Left lung (tissue), 4 donors: ENCODE measurements at regions not wholly inside any gene's neighbourhood (a gene's known extent, or its start where the extent isn't known, plus 50 kb on each side); places are given as distances from the start of the nearest gene placed in this dataset.

ENCODE experiments used
- ATAC-seq: fragments of 200-7000 bp; cut with Tn5 transposase; one replicate; pipeline ENCODE4 v1.9.1; 2020; ENCODE audit warnings: moderate library complexity
- DNase-seq, 4 donors: peaks; one replicate each; pipeline ENCODE4 v3.0.0-alpha.2; 2013 to 2020
- H3K27ac ChIP-seq, 2 donors: fragments of 200-600 bp; sonication (generic) in 1 of 2; one replicate each; pipeline versions ENCODE4 v1.5.0 to v1.8.0; 2020 to 2021
- H3K27me3 ChIP-seq, 2 donors: fragments of 200-600 bp; sonication (generic) in 1 of 2; one replicate each; pipeline versions ENCODE4 v1.5.0 to v1.8.0; 2020 to 2021
- H3K36me3 ChIP-seq, 2 donors: fragments of 200-600 bp; sonication (generic) in 1 of 2; one replicate each; pipeline versions ENCODE4 v1.5.0 to v1.8.0; 2020 to 2021
- H3K4me1 ChIP-seq, 2 donors: fragments of 200-600 bp; one replicate each; pipeline ENCODE4 v1.8.0; 2021
- H3K4me3 ChIP-seq, 2 donors: fragments of 200-600 bp; sonication (generic) in 1 of 2; one replicate each; pipeline versions ENCODE4 v1.5.0 to v1.8.0; 2020 to 2021; ENCODE audit warnings: mild to moderate bottlenecking in 1 of 2
- H3K9me3 ChIP-seq, 2 donors: fragments of 200-600 bp; sonication (generic) in 1 of 2; one replicate each; pipeline versions ENCODE4 v1.5.0 to v1.8.0; 2020 to 2021
- intact Hi-C, 2 donors: fragments of 100-400 bp; cut with DNase I; formaldehyde crosslinking; loops; one replicate each; pipeline versions ENCODE4 v1.11.2 to v1.14.2; 2022
- TF ChIP-seq, protein P1 (sequence below), 2 donors: fragments of 200-600 bp; sonication (generic) in 1 of 2; IDR thresholded peaks; one replicate each; pipeline versions ENCODE4 v1.5.0 to v1.8.0; 2021; ENCODE audit warnings: antibody characterized with exemption in 2 of 2
- donor health status: DM: no; HTN: yes; CAD: no.
- donor health status: DM: no; HTN: no; CAD: no.

DNA sequence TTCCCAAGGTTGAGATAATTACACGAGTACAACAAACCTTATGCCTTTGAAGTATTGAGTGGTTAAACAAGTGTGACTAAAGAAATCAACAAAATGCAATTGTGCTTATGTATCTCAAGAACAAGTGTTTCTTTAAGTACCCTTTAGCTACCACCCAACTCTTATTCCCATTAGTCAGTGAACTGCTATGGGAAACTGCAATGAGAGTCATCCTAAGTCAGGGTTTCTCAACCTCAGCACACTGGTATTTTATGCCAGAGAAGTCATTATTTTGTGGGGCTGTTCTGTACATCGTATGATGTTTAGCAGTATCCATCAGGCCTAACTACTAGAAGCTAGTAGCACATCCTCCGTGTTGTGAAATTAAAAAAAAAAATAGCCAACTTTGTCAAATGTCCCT, 549.1 kb upstream of the BOD1L1 start:
- DNase-seq (no peak), ATAC-seq (peak; percentile 63)
- no peak overlapping the region for H3K27ac ChIP-seq
- H3K36me3 ChIP-seq, result no peaks in the 10 kb centered on the region
- no peaks in the 10 kb centered on the region for H3K27me3 ChIP-seq
- H3K9me3 ChIP-seq, result no peaks in the 10 kb centered on the region
- intact Hi-C loops, result no loop called here
- TF ChIP-seq, protein P1, sequence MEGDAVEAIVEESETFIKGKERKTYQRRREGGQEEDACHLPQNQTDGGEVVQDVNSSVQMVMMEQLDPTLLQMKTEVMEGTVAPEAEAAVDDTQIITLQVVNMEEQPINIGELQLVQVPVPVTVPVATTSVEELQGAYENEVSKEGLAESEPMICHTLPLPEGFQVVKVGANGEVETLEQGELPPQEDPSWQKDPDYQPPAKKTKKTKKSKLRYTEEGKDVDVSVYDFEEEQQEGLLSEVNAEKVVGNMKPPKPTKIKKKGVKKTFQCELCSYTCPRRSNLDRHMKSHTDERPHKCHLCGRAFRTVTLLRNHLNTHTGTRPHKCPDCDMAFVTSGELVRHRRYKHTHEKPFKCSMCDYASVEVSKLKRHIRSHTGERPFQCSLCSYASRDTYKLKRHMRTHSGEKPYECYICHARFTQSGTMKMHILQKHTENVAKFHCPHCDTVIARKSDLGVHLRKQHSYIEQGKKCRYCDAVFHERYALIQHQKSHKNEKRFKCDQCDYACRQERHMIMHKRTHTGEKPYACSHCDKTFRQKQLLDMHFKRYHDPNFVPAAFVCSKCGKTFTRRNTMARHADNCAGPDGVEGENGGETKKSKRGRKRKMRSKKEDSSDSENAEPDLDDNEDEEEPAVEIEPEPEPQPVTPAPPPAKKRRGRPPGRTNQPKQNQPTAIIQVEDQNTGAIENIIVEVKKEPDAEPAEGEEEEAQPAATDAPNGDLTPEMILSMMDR (IDR thresholded peaks at IDR 0.05), result no peak
- no peak overlapping the region for H3K4me3 ChIP-seq
- peaks cover 8 to 13% of the 10 kb centered on the region in 2 donors for H3K4me1 ChIP-seq

- no peak for ATAC-seq
Measured at GRCh38 chr4:14177987-14178386, 550.5 kb upstream of the BOD1L1 start.

DNA sequence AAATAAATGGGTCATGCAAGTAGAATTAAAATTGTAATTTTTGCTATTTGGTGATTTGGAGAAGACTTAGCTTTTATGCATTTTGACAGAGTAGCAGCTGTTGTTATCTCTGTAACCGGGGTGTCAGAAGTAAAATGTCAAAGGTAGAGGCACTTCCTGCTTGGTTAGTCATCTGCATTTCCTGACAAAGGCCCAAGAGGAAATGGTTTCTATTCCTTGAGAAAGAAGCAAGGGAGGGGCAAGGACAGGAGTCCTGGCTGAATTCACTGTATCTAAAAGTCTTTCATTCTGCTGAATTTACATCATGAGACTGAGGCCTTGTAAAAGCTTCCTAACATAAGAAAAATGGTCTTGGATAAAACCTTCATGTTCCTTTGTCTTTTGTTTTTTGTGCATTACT, 550.9 kb upstream of the BOD1L1 start:
- intact Hi-C loops, result no loop called here
- ATAC-seq, result peak; percentile 11
- TF ChIP-seq, protein P1 (IDR thresholded peaks at IDR 0.05), result no peak
- no peak overlapping the region for H3K4me3 ChIP-seq
- H3K27ac ChIP-seq, result no peak overlapping the region
- peaks cover 8 to 13% of the 10 kb centered on the region in 2 donors for H3K4me1 ChIP-seq
- no peaks in the 10 kb centered on the region for H3K27me3 ChIP-seq
- no peak for DNase-seq
- no peaks in the 10 kb centered on the region for H3K9me3 ChIP-seq
- no peaks in the 10 kb centered on the region for H3K36me3 ChIP-seq

More at GRCh38 chr4:14177987-14178386, 550.5 kb upstream of the BOD1L1 start:
- H3K9me3 ChIP-seq, result no peaks in the 10 kb centered on the region
- DNase-seq, result no peak
- peaks cover 8 to 13% of the 10 kb centered on the region in 2 donors for H3K4me1 ChIP-seq
- H3K4me3 ChIP-seq, result no peak overlapping the region
- no peak overlapping the region for H3K27ac ChIP-seq
- no peaks in the 10 kb centered on the region for H3K27me3 ChIP-seq
- intact Hi-C loops, result no loop called here
- TF ChIP-seq, protein P1 (IDR thresholded peaks at IDR 0.05), result no peak
- H3K36me3 ChIP-seq, result no peaks in the 10 kb centered on the region

DNA sequence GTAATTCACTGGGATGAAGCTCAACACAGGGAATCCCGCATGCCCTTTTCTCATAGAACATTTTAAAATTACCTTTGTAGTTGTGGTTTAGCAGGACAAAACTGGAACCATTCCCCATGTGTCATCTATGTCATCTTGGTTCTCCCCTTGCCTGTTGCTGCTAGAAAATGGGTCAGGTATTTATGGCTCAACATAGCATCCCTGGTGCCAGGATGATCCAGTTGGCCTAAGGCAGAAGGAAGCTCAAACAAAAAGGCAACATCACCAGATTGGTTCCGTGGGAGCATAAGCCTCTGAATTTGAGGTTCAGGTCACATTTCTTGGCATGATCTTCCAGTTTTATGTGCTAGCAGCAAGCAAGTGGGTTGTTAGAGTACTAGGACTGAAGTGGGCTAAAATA, 552.6 kb upstream of the BOD1L1 start:
- Histone ChIP-seq H3K4me3 (no peak overlapping the region), H3K27ac (no peak overlapping the region), H3K4me1 (peaks cover 8 to 13% of the 10 kb centered on the region in 2 donors), H3K36me3 (no peaks in the 10 kb centered on the region), H3K9me3 (no peaks in the 10 kb centered on the region), H3K27me3 (no peaks in the 10 kb centered on the region)
- intact Hi-C loops, result no loop called here
- ATAC-seq, result no peak
- DNase-seq, result no peak
- TF ChIP-seq, protein P1 (IDR thresholded peaks at IDR 0.05), result no peak

- H3K9me3 ChIP-seq, result no peaks in the 10 kb centered on the region
- H3K4me3 ChIP-seq, result no peak overlapping the region
- no peak overlapping the region for H3K27ac ChIP-seq
- intact Hi-C loops, result no loop called here
- H3K27me3 ChIP-seq, result no peaks in the 10 kb centered on the region
- TF ChIP-seq, protein P1 (IDR thresholded peaks at IDR 0.05), result no peak
- peaks cover 8 to 13% of the 10 kb centered on the region in 2 donors for H3K4me1 ChIP-seq
- DNase-seq (no peak), ATAC-seq (peak; percentile 55)
- H3K36me3 ChIP-seq, result no peaks in the 10 kb centered on the region
Measured at GRCh38 chr4:14180983-14181601, 553.6 kb upstream of the BOD1L1 start.
